ENCODE measurements at regions not wholly inside any gene's neighbourhood (a gene's known extent, or its start where the extent isn't known, plus 50 kb on each side); places are given as distances from the start of the nearest gene placed in this dataset.

DNA sequence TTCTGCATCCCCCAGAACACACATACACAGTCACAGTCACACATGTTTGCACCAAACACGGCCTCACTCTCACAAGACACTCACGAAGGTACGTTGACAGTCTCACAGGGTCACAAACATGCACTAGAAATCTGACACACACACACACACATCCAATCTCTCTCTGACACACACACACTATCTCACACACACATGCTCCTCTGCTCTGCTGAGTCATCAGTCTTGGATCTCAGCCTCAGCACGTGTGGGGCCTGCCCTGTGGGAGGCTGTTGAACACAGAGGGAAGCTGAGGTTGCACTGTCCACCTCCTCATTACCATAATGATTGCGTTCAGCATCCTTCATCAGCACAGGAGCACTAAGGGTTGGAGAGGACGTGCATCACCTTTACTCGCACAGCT, 188.8 kb downstream of the MTRR start:
- TF ChIP-seq, protein P1, sequence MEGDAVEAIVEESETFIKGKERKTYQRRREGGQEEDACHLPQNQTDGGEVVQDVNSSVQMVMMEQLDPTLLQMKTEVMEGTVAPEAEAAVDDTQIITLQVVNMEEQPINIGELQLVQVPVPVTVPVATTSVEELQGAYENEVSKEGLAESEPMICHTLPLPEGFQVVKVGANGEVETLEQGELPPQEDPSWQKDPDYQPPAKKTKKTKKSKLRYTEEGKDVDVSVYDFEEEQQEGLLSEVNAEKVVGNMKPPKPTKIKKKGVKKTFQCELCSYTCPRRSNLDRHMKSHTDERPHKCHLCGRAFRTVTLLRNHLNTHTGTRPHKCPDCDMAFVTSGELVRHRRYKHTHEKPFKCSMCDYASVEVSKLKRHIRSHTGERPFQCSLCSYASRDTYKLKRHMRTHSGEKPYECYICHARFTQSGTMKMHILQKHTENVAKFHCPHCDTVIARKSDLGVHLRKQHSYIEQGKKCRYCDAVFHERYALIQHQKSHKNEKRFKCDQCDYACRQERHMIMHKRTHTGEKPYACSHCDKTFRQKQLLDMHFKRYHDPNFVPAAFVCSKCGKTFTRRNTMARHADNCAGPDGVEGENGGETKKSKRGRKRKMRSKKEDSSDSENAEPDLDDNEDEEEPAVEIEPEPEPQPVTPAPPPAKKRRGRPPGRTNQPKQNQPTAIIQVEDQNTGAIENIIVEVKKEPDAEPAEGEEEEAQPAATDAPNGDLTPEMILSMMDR (IDR thresholded peaks at IDR 0.05): no peak
- no peak for TF ChIP-seq POLR2A (IDR thresholded peaks at IDR 0.05)
